Left forelimb (tissue), 1 donor: ENCODE measurements at regions not wholly inside any gene's neighbourhood (a gene's known extent, or its start where the extent isn't known, plus 50 kb on each side); places are given as distances from the start of the nearest gene placed in this dataset.
"Not testable (repeated sequence)": the region's sequence is repeated elsewhere in the genome, so short reads cannot be mapped to it uniquely, and the experiment has no call there.

Experiments
- DNase-seq: peaks from one replicate; pipeline ENCODE4 v3.0.0-alpha.2; 2018; ENCODE audit warnings: low spot score

DNA sequence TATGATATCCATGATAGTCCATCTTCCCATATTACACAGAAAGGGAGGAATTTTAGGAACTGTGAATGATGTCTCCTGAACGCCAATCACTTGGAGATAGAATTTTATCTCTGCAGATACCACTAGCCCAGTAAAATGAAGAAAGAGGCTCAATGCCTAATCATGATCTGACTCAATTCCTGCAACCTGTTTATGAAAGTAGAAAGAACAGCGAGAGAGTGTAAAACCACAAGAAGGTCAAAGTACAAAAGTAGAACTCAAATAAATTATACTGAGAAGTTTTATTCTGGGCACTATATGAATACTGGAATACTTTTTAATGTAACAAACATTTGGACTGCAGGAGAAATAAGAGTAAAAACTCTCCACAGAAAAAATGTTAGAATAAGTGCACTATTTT is 892.1 kb upstream of the DDX18 start:
- DNase-seq, result no peak

DNA sequence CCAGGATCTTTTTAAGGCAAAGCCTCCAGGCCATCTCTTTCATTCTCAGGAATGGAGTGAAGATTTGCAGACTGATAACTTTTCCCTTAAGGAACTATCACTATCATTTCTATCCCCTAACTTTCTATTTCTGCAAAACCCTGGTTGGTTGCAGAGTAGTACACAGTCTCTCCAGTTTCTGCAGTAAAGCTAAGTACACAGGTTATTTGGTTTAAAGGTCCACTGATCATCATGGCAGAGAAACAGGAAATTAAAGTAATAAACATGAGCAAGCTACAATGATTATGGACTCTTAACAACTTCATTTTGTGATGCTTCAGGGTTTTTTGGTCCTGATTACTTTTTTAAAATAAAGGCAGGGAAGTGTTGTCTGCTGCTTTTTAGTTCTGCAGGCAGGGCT is 890.0 kb upstream of the DDX18 start:
- DNase-seq, result no peak

GRCh38 chr2:116935097-116935814 is 879.2 kb upstream of the DDX18 start:
- DNase-seq, result no peak

DNA sequence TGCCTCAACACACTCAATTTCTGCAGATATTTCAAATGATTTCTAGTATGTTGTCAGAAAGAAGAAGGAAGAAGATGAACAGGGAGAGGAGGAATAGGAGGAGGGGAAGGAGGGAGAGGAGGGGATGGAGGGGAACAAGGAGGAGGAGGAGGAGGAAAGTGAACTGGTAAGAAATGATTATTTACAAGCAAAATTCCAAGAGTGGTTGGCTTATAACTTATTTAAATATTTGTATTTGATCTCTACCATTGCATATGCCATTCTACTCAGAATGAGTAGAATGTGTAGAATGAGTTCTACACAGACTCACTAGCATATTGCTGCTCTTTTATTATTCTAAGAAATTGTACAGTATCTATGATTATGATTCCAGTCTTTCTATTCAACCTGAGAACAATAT is 866.2 kb upstream of the DDX18 start:
- DNase-seq, result no peak

GRCh38 chr2:116949249-116949648 is 865.2 kb upstream of the DDX18 start:
- no peak for DNase-seq

DNA sequence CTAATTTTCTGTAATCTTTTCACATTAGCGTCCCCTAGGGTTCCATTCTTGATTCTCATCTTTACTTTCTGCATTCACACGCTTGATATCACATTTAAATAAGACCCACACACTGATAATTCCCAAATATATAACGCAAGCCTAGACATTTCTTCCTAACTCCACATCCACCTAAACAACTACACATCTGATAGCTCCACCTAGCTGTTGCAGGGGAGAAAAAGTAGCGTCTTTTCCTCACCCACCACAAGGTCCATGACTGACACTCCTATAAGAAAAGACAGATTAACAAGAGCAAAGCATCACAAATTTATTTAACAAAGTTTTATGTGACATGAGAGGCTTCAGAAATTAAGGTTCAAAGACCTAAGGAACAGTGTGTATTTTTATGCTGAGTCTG is 862.2 kb upstream of the DDX18 start:
- no peak for DNase-seq

GRCh38 chr2:116955646-116956045 is 858.8 kb upstream of the DDX18 start:
- no peak for DNase-seq

DNA sequence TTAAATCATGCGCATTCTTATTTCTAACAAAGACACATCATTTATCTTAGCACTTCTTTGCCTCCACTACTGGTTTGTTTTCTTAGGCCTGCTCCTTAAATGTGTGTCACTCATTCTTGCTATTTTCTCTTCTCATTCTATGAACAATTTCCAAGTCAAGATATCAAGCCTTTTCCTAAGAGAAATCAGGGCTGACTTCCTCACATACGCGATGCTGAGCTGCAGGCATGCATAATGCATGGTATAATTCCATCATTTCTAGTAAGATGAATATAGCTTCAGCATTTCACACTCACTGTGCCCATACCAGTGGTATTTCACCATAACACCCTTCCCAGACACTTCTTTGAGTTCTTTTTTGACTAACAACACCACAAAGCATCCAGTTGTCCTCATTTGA is 838.9 kb upstream of the DDX18 start:
- DNase-seq, result no peak

- DNase-seq, result no peak
Observed at GRCh38 chr2:116979916-116980764, 834.4 kb upstream of the DDX18 start.

DNA sequence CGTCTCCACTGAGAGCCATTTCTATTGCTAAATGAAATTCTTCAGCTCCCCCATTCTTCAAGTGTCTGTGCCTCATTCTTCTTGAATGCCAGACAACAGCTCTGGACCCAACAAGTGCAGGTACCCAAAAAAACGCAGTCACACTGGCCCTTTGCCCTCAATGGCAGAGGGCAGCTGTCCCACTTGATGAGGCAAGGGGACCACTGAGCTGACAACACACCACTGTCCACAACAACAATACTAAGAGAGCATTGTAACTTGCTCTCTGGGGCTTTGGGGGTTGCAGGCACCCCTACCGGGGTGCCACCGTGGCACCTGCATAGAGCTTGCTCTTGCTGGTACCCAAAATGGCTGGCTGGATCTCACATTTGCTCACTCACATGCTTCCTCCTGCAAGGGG is 827.0 kb upstream of the DDX18 start:
- DNase-seq, result no peak

GRCh38 chr2:116988303-116988702 is 826.2 kb upstream of the DDX18 start:
- DNase-seq, result no peak

- no peak for DNase-seq
Observed at GRCh38 chr2:117019357-117019756, 795.1 kb upstream of the DDX18 start.

GRCh38 chr2:117027646-117028045 is 786.8 kb upstream of the DDX18 start:
- no peak for DNase-seq

DNA sequence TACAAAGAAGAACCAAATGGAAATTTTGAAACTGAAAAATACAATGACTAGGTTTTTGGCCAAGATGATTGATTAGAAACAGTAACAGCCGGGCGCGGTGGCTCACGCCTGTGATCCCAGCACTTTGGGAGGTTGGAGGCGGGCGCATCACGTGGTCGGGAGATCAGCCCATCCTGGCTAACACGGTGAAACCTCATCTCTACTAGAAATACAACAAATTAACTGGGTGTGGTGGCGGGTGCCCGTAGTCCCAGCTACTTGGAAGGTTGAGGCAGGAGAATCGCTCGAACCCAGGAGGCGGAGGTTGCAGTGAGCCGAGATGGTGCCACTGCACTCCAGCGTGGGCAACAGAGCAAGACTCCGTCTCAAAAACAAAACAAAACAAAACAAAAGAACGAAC is 785.8 kb upstream of the DDX18 start:
- not testable (repeated sequence) for DNase-seq

DNA sequence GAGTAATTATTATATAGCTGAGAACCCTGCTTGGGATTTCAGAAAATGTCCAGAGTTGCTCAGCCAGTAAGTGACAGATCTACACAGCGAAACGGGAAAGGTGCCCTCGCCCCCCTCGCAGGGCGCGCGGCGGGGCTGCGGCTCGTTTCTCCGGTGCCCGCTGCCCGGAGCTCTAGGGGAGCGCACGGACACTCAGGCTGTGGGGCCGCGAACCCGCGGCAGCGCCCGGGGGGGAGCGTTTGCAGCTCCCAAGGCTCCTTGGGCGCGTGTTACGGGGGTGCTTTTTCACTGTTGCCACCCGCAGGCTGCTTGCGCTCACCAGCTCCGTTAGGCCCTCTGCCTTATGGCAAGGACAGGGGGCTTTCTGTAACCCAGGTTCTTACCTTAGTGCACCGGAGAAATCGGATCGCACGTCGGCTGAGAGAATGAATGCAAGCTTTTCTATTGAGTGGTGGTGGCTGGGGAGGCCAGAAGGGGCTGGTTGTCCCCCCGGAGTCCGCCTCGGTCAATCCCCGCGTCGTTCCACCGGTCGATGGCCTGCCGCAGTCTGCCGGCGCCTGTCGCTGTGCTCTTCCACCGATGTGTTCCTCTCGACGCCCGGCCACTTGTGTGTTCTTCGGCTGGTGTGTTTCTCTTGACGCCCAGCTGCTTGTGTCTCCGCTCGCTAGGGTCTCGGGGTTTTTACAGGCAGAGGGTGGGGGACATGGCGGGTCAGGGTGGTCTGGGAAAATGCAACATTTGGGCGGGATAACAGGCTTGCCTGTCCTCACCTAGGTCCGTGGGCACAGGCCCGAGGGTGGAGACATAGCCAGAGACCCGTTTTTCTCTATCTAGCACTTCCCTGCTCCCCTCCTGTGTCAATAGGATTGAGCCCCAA is 758.8 kb upstream of the DDX18 start:
- DNase-seq, result no peak

DNA sequence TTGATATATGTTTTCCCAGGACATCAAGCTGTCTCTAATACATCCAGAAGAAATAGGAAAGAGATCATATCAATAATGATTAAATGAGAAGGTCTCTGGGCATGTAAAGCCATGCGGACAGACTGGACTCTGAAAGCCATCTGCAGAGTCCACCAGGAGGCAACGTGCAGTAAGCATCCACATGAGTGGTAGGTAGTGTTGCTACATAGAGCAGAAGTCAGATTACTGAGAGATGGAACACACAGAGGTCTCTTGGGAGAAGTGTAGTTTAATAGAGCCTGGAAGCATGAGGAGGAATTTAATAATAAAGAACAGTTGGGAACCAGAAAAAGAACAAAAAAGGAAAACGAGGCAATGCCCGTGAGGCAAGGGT is 758.1 kb upstream of the DDX18 start:
- DNase-seq, result no peak

GRCh38 chr2:117057016-117057415 is 757.5 kb upstream of the DDX18 start:
- DNase-seq, result no peak

DNA sequence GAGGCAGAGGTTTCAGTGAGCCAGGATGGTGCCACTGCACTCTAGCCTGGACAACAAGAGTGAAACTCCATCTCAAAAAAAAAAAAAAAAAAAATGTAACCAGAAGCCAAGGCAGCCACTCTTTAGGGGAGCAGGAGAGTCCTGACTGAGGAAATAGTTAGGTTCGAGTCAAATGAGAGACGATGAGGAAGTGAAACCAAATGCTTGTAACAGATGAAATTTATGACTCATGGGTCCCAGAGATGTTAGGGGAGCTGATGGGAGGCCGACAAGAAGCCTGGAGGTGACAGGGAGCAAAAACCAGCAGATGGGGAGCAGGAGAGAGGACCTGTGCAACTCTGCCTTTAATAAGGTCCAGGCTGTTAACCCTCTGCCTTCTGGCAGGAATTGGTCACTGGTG is 756.1 kb upstream of the DDX18 start:
- DNase-seq, result no peak

DNA sequence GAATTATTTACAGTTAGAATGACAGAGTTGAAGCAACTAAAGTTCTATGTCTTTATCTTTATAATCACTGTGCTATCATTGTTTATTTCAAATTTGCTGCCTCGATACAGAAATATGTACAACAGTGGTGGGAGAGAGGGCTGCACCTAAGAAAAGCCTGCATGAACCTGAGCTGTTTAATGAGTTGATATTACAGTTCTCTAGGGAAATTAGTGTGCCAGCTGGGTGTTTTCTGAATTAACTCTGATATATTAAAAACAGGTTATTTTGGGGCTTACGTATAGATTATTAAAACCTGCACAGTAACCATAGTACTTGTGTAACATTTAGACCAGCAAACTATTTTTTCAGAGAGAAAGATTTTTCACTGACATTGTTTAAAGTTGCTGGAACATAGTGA is 750.5 kb upstream of the DDX18 start:
- DNase-seq, result no peak

- DNase-seq, result no peak
Observed at GRCh38 chr2:117065912-117066311, 748.6 kb upstream of the DDX18 start.

DNA sequence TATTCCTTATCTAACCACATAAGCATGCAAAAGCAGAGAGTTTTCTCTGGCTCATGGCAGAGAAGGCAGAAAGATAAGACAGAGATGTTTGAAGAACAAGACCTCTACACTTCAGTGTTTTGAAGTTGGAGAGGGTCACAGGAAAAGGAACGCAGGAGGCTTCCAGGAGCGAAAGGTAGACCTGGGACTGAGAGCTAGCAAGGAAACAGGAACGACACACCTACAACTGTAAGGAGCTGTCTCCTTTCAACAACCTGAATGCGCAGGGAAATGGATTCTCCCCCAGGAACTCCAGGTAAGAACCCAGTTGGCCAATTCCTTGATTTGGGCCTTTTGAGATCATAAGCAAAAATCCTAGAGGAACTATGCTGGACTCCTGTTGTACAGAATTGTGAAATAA is 746.6 kb upstream of the DDX18 start:
- DNase-seq, result no peak

DNA sequence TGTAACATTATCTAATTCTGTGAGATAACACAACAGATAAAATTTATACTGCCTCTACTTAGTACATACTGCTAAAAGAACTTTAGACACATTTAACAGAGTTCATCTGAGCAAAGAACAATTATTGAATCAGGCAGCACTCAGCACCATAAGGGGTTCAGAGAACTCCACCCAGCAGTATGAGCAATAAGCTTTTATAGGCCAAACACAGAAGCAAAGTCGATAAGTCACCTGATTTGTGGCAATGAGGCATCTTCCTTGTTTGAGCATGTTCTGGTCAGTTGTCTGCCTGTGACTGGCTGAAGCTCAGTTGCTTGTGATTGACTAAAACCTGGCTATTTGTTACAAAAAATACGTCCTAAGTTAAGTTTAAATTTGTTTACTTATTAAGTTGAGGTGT is 746.1 kb upstream of the DDX18 start:
- DNase-seq, result no peak
